OCI-LY3 (cell line): ENCODE measurements at regions not wholly inside any gene's neighbourhood (a gene's known extent, or its start where the extent isn't known, plus 50 kb on each side); places are given as distances from the start of the nearest gene placed in this dataset.

Source experiments
- H2AFZ ChIP-seq: fragments of 200-600, 300-600 bp; shearing (Covaris generic); 2 replicates; pipeline ENCODE4 v1.6.0; 2014; ENCODE audit warnings: antibody characterized with exemption, low read depth, low read length
- H3K27ac ChIP-seq: fragments of 200-600, 300-600 bp; sonication (generic); 2 replicates; pipeline ENCODE4 v1.5.1; 2014; ENCODE audit warnings: mild to moderate bottlenecking, low read length, moderate library complexity, mixed read lengths
- H3K27me3 ChIP-seq: fragments of 200-600, 300-600 bp; sonication (generic); 2 replicates; pipeline ENCODE4 v1.6.1; 2014; ENCODE audit warnings: low read depth, low read length, mixed read lengths
- H3K36me3 ChIP-seq: fragments of 200-600, 300-600 bp; sonication (generic); replicated peaks from 2 replicates; pipeline ENCODE3; 2014; ENCODE audit warnings: low read depth, low read length, mixed read lengths
- H3K4me1 ChIP-seq: fragments of 300-600, 200-600 bp; sonication (generic); 2 replicates; pipeline ENCODE4 v1.6.1; 2014; ENCODE audit warnings: low read length, mixed read lengths
- H3K4me2 ChIP-seq: fragments of 200-600, 300-600 bp; sonication (generic); 2 replicates; pipeline ENCODE4 v1.6.1; 2014; ENCODE audit warnings: low read length, mixed read lengths
- H3K4me3 ChIP-seq: fragments of 300-600, 200-600 bp; sonication (generic); 2 replicates; pipeline ENCODE4 v1.5.1; 2014; ENCODE audit warnings: antibody characterized with exemption, mild to moderate bottlenecking, low read length, moderate library complexity
- H3K79me2 ChIP-seq: fragments of 300-600, 200-600 bp; shearing (Covaris generic); 2 replicates; pipeline ENCODE4 v1.6.1; 2014; ENCODE audit warnings: mild to moderate bottlenecking, low read length, mixed read lengths
- H3K9ac ChIP-seq: fragments of 300-600, 200-600 bp; shearing (Covaris generic); 2 replicates; pipeline ENCODE4 v1.6.0; 2014; ENCODE audit warnings: mild to moderate bottlenecking, low read length, moderate library complexity
- H3K9me3 ChIP-seq: fragments of 200-600, 300-600 bp; shearing (Covaris generic); 2 replicates; pipeline ENCODE4 v1.6.1; 2014; ENCODE audit warnings: low read length, mixed read lengths; ENCODE audit not compliant: insufficient read depth
- H4K20me1 ChIP-seq: fragments of 200-600, 300-600 bp; sonication (generic); 2 replicates; pipeline ENCODE4 v1.6.1; 2016; ENCODE audit warnings: low read length, mixed read lengths; ENCODE audit not compliant: insufficient read depth
- EZH2phosphoT487 ChIP-seq: fragments of 200-600 bp; shearing (Covaris generic); IDR thresholded peaks from 2 replicates; pipeline ENCODE4 v1.6.1; 2018; ENCODE audit warnings: antibody characterized with exemption, mixed run types, low read depth
- TF ChIP-seq, protein P1 (sequence below): fragments of 200-600, 300-600 bp; sonication (generic); IDR thresholded peaks from 2 replicates; pipeline ENCODE4 v1.5.1; 2014; ENCODE audit warnings: antibody characterized with exemption, low read length, low read depth

DNA sequence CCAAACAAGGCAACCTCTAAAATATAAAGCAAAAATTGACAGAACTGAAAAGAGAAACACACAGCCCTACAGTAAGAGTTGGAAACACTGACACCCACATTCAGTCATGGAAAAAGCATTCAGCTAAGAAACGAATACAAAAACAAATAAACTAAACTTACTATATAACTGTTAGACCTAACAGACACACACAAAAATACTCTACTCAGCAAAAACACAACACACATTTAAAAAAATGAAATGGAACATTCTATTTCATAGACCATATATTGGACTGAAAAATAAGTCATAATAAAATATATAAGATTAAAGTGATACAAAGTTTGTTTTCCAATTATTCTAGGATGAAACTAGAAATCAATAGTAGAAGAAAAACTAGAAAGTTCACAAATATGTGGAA lies 488.8 kb upstream of the POU3F4 start:
- H3K9ac ChIP-seq: no peak overlapping the region
- no peak overlapping the region for H3K4me2 ChIP-seq
- H3K27ac ChIP-seq: no peak overlapping the region
- no peaks in the 10 kb centered on the region for H4K20me1 ChIP-seq
- H3K36me3 ChIP-seq: no peaks in the 10 kb centered on the region
- no peaks in the 10 kb centered on the region for H3K27me3 ChIP-seq
- no peaks in the 10 kb centered on the region for H3K4me1 ChIP-seq
- TF ChIP-seq EZH2phosphoT487: no peak
- TF ChIP-seq, protein P1, sequence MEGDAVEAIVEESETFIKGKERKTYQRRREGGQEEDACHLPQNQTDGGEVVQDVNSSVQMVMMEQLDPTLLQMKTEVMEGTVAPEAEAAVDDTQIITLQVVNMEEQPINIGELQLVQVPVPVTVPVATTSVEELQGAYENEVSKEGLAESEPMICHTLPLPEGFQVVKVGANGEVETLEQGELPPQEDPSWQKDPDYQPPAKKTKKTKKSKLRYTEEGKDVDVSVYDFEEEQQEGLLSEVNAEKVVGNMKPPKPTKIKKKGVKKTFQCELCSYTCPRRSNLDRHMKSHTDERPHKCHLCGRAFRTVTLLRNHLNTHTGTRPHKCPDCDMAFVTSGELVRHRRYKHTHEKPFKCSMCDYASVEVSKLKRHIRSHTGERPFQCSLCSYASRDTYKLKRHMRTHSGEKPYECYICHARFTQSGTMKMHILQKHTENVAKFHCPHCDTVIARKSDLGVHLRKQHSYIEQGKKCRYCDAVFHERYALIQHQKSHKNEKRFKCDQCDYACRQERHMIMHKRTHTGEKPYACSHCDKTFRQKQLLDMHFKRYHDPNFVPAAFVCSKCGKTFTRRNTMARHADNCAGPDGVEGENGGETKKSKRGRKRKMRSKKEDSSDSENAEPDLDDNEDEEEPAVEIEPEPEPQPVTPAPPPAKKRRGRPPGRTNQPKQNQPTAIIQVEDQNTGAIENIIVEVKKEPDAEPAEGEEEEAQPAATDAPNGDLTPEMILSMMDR: no peak
- no peaks in the 10 kb centered on the region for H3K79me2 ChIP-seq
- H3K4me3 ChIP-seq: no peak overlapping the region
- H2AFZ ChIP-seq: no peak overlapping the region
- H3K9me3 ChIP-seq: no peaks in the 10 kb centered on the region

- no peak overlapping the region for H2AFZ ChIP-seq
- no peak overlapping the region for H3K9ac ChIP-seq
- H3K4me1 ChIP-seq: no peaks in the 10 kb centered on the region
- no peak overlapping the region for H3K27ac ChIP-seq
- no peak overlapping the region for H3K4me3 ChIP-seq
- no peaks in the 10 kb centered on the region for H4K20me1 ChIP-seq
- no peaks in the 10 kb centered on the region for H3K9me3 ChIP-seq
- no peak overlapping the region for H3K4me2 ChIP-seq
- H3K27me3 ChIP-seq: no peaks in the 10 kb centered on the region
- TF ChIP-seq EZH2phosphoT487: no peak
- TF ChIP-seq, protein P1: no peak
- no peaks in the 10 kb centered on the region for H3K79me2 ChIP-seq
- no peaks in the 10 kb centered on the region for H3K36me3 ChIP-seq
These were observed 486.1 kb upstream of the POU3F4 start for GRCh38 chrX:83022020-83022419.
